Glomerular visceral epithelial cell (primary cell): ENCODE measurements at regions not wholly inside any gene's neighbourhood (a gene's known extent, or its start where the extent isn't known, plus 50 kb on each side); places are given as distances from the start of the nearest gene placed in this dataset.

ENCODE experiments used
- DNase-seq: peaks from one replicate; pipeline ENCODE4 v3.0.0-alpha.2; 2016; ENCODE audit errors: extremely low spot score

- no peak for DNase-seq
Measured at GRCh38 chr1:4045397-4046010, 145.4 kb upstream of the C1orf174 start.

GRCh38 chr1:4046836-4047461 lies 146.9 kb upstream of the C1orf174 start:
- DNase-seq, result no peak

- no peak for DNase-seq
Measured at GRCh38 chr1:4047666-4048065, 147.6 kb upstream of the C1orf174 start.

- no peak for DNase-seq
Measured at GRCh38 chr1:4048076-4048475, 148.0 kb upstream of the C1orf174 start.

- DNase-seq, result no peak
Measured at GRCh38 chr1:4048921-4049320, 148.8 kb upstream of the C1orf174 start.

GRCh38 chr1:4050998-4051397 lies 150.9 kb upstream of the C1orf174 start:
- no peak for DNase-seq

GRCh38 chr1:4052657-4053056 lies 152.6 kb upstream of the C1orf174 start:
- DNase-seq, result no peak

GRCh38 chr1:4053160-4053748 lies 153.2 kb upstream of the C1orf174 start:
- DNase-seq, result no peak

GRCh38 chr1:4053774-4054173 lies 153.7 kb upstream of the C1orf174 start:
- DNase-seq, result no peak

GRCh38 chr1:4055294-4055967 lies 155.4 kb upstream of the C1orf174 start:
- no peak for DNase-seq

GRCh38 chr1:4056422-4056821 lies 156.3 kb upstream of the C1orf174 start:
- no peak for DNase-seq

- DNase-seq, result no peak
Measured at GRCh38 chr1:4056989-4057388, 156.9 kb upstream of the C1orf174 start.

GRCh38 chr1:4057603-4058002 lies 157.5 kb upstream of the C1orf174 start:
- DNase-seq, result no peak

GRCh38 chr1:4058122-4058521 lies 158.1 kb upstream of the C1orf174 start:
- no peak for DNase-seq

GRCh38 chr1:4058706-4059105 lies 158.6 kb upstream of the C1orf174 start:
- no peak for DNase-seq

GRCh38 chr1:4059270-4059669 lies 159.2 kb upstream of the C1orf174 start:
- no peak for DNase-seq

- no peak for DNase-seq
Measured at GRCh38 chr1:4060850-4061249, 160.8 kb upstream of the C1orf174 start.

- no peak for DNase-seq
Measured at GRCh38 chr1:4061521-4062031, 161.5 kb upstream of the C1orf174 start.

GRCh38 chr1:4062041-4062440 lies 162.0 kb upstream of the C1orf174 start:
- DNase-seq, result no peak

GRCh38 chr1:4062560-4062959 lies 162.5 kb upstream of the C1orf174 start:
- no peak for DNase-seq

- no peak for DNase-seq
Measured at GRCh38 chr1:4062992-4063391, 162.9 kb upstream of the C1orf174 start.

- no peak for DNase-seq
Measured at GRCh38 chr1:4063516-4063915, 163.4 kb upstream of the C1orf174 start.
